ENCODE measurements at regions not wholly inside any gene's neighbourhood (a gene's known extent, or its start where the extent isn't known, plus 50 kb on each side); places are given as distances from the start of the nearest gene placed in this dataset.

DNA sequence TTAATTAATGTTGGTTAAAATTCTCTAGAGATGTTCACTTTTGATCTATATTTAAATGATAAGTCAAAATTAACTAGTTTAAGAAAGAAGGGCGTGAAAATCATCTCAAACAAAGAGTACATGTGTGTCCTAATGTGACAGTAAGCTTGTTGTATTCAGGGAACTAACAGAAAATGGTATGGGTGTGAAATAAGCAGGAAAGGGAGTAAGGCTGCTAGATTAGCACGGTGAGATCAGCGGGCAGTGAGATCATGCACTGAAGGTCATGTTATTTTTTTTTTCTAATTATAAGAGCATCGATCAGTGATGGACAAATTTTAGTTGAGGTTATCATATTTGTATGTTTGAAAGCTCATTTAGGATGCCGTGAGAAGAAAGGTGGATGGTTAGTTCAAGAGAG, 430.8 kb downstream of the DIPK2A start:
- no peak overlapping the region for H3K4me3 Mint-ChIP-seq (ENCODE audit: low read depth, unreplicated experiment)
- TF ChIP-seq, protein P1, sequence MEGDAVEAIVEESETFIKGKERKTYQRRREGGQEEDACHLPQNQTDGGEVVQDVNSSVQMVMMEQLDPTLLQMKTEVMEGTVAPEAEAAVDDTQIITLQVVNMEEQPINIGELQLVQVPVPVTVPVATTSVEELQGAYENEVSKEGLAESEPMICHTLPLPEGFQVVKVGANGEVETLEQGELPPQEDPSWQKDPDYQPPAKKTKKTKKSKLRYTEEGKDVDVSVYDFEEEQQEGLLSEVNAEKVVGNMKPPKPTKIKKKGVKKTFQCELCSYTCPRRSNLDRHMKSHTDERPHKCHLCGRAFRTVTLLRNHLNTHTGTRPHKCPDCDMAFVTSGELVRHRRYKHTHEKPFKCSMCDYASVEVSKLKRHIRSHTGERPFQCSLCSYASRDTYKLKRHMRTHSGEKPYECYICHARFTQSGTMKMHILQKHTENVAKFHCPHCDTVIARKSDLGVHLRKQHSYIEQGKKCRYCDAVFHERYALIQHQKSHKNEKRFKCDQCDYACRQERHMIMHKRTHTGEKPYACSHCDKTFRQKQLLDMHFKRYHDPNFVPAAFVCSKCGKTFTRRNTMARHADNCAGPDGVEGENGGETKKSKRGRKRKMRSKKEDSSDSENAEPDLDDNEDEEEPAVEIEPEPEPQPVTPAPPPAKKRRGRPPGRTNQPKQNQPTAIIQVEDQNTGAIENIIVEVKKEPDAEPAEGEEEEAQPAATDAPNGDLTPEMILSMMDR (IDR thresholded peaks at IDR 0.05; ENCODE audit: unreplicated experiment): no peak
- no TSS peak for BruUV-seq (replicated peaks)
- H3K27me3 Mint-ChIP-seq (ENCODE audit: unreplicated experiment): no peaks in the 10 kb centered on the region
- H3K4me1 Mint-ChIP-seq (ENCODE audit: low read depth, unreplicated experiment): no peaks in the 10 kb centered on the region
- intact Hi-C loops (cut with micrococcal nuclease; ENCODE audit: unreplicated experiment): no loop called here
- peaks cover 3% of the 10 kb centered on the region for H3K9me3 Mint-ChIP-seq (ENCODE audit: low read depth, unreplicated experiment)
- no peak overlapping the region for H3K27ac Mint-ChIP-seq (ENCODE audit: unreplicated experiment)
- DNase-seq: no peak
- CTCF ChIA-PET: no interaction called here
- H3K36me3 Mint-ChIP-seq (ENCODE audit: insufficient read depth, unreplicated experiment): no peaks in the 10 kb centered on the region

DNA sequence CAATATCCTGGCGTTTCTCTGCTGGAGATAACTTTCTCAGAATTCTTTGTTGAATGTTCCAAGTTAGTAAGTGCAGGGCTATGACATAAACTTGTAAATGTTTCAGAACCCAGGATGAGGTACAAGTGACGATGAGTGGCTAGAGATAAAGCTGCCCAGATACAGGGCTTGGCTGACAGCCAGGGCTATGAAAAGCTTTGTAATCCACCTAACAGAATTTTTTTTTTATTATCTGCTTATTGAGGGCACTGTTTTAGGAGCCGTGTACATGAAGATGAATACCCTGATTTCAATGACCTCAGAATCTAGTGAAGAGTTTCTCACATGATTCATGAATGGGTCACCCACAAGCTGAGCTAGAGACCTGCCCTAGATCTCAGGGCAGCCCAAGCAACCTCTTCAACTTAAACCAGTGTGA, 431.4 kb downstream of the DIPK2A start:
- TF ChIP-seq, protein P1 (IDR thresholded peaks at IDR 0.05; ENCODE audit: unreplicated experiment): no peak
- H3K27ac Mint-ChIP-seq (ENCODE audit: unreplicated experiment): no peak overlapping the region
- intact Hi-C loops (cut with micrococcal nuclease; ENCODE audit: unreplicated experiment): no loop called here
- no peaks in the 10 kb centered on the region for H3K36me3 Mint-ChIP-seq (ENCODE audit: insufficient read depth, unreplicated experiment)
- no peak overlapping the region for H3K4me3 Mint-ChIP-seq (ENCODE audit: low read depth, unreplicated experiment)
- no peaks in the 10 kb centered on the region for H3K27me3 Mint-ChIP-seq (ENCODE audit: unreplicated experiment)
- H3K9me3 Mint-ChIP-seq (ENCODE audit: low read depth, unreplicated experiment): peaks cover 3% of the 10 kb centered on the region
- CTCF ChIA-PET: no interaction called here
- no peaks in the 10 kb centered on the region for H3K4me1 Mint-ChIP-seq (ENCODE audit: low read depth, unreplicated experiment)
- BruUV-seq (replicated peaks): no TSS peak
- DNase-seq: no peak

- BruUV-seq (replicated peaks): no TSS peak
- Mint-ChIP-seq H3K4me1 (ENCODE audit: low read depth, unreplicated experiment) (no peaks in the 10 kb centered on the region), H3K9me3 (ENCODE audit: low read depth, unreplicated experiment) (no peaks in the 10 kb centered on the region), H3K27ac (ENCODE audit: unreplicated experiment) (no peak overlapping the region), H3K27me3 (ENCODE audit: unreplicated experiment) (no peaks in the 10 kb centered on the region), H3K36me3 (ENCODE audit: insufficient read depth, unreplicated experiment) (no peaks in the 10 kb centered on the region), H3K4me3 (ENCODE audit: low read depth, unreplicated experiment) (no peak overlapping the region)
- intact Hi-C loops (cut with micrococcal nuclease; ENCODE audit: unreplicated experiment): no loop called here
- DNase-seq: no peak
- TF ChIP-seq, protein P1 (IDR thresholded peaks at IDR 0.05; ENCODE audit: unreplicated experiment): no peak
- CTCF ChIA-PET: no interaction called here
Measured at GRCh38 chr3:144407335-144407734, 435.7 kb downstream of the DIPK2A start.

DNA sequence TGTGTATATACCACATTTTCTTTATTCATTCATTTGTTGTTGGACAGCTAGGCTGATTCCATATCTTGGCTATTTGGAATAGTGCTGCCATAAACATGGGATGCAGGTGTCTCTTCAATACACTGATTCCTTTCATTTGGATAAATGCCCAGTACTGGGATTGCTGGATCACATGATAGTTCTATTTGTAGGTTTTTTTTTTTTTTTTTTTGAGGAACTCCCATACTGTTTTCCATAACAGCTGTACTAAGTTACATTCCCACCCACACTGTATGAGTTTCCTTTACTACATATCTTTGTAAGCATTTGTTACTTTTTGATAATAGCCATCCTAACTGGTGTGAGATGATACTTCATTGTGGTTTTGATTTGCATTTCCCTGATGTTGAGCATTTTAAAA, 437.7 kb downstream of the DIPK2A start:
- BruUV-seq (replicated peaks): no TSS peak
- DNase-seq: no peak
- Mint-ChIP-seq H3K4me3 (ENCODE audit: low read depth, unreplicated experiment) (no peak overlapping the region), H3K36me3 (ENCODE audit: insufficient read depth, unreplicated experiment) (no peaks in the 10 kb centered on the region), H3K27me3 (ENCODE audit: unreplicated experiment) (no peaks in the 10 kb centered on the region), H3K27ac (ENCODE audit: unreplicated experiment) (no peak overlapping the region), H3K9me3 (ENCODE audit: low read depth, unreplicated experiment) (no peaks in the 10 kb centered on the region), H3K4me1 (ENCODE audit: low read depth, unreplicated experiment) (no peaks in the 10 kb centered on the region)
- TF ChIP-seq, protein P1 (IDR thresholded peaks at IDR 0.05; ENCODE audit: unreplicated experiment): no peak
- CTCF ChIA-PET: interaction anchor here (1.0 kb wide), 1 partner anchor 20 kb away, joined by 4 read pairs; no protein-coding TSS in a partner anchor
- intact Hi-C loops (cut with micrococcal nuclease; ENCODE audit: unreplicated experiment): no loop called here

Data from Calu3 (cell line).